IMR-90 (cell line): ENCODE measurements at regions not wholly inside any gene's neighbourhood (a gene's known extent, or its start where the extent isn't known, plus 50 kb on each side); places are given as distances from the start of the nearest gene placed in this dataset.

Experiments
- ATAC-seq: fragments of 200-7000 bp; cut with Tn5 transposase; 2 replicates; pipeline ENCODE4 v1.9.1; 2020; ENCODE audit warnings: low read depth, mild to moderate bottlenecking, moderate library complexity
- BruUV-seq: library from RNA; stranded (reverse); fragments of 400-500 nt; replicated peaks from 2 replicates; lab custom pipeline; 2021; lab: Mats Ljungman, UMichigan
- CTCF ChIA-PET: fragments of 300-600 bp; formaldehyde crosslinking; extraction: SDS; loops from one replicate; lab custom pipeline; 2021; ENCODE audit warnings: antibody characterized with exemption; lab: Yijun Ruan, JAX
- POLR2A ChIA-PET: fragments of 300-600 bp; sonication (Branson Sonifier 250); formaldehyde crosslinking; loops from one replicate; lab custom pipeline; 2022; ENCODE audit warnings: antibody characterized with exemption; ENCODE audit not compliant: unreplicated experiment; lab: Charles Lee
- DNase-seq: peaks from one replicate; pipeline ENCODE4 v3.0.0; 2013
- H2AFZ ChIP-seq: replicated peaks from 2 replicates; pipeline ENCODE3; 2013; ENCODE audit warnings: low read length, mild to moderate bottlenecking; ENCODE audit not compliant: poor library complexity
- H2AK5ac ChIP-seq: 2 replicates; pipeline ENCODE4 v1.6.1; 2013; ENCODE audit warnings: low read depth, low read length, inconsistent platforms
- H2AK9ac ChIP-seq: replicated peaks from 2 replicates; pipeline ENCODE3; 2013; ENCODE audit warnings: mild to moderate bottlenecking, low read depth, low read length, moderate library complexity; ENCODE audit not compliant: poor library complexity
- H2BK120ac ChIP-seq: 2 replicates; pipeline ENCODE4 v1.6.1; 2013; ENCODE audit warnings: low read depth, low read length, inconsistent platforms
- H2BK15ac ChIP-seq: 3 replicates; pipeline ENCODE4 v1.6.1; 2013; ENCODE audit warnings: low read depth, low read length, inconsistent platforms
- H2BK20ac ChIP-seq: 2 replicates; pipeline ENCODE4 v1.6.1; 2013; ENCODE audit warnings: low read depth, mild to moderate bottlenecking, inconsistent platforms, low read length, moderate library complexity
- H2BK5ac ChIP-seq: 2 replicates; pipeline ENCODE4 v1.6.1; 2013; ENCODE audit warnings: mild to moderate bottlenecking, low read depth, low read length, inconsistent platforms; ENCODE audit not compliant: poor library complexity, severe bottlenecking
- H3K14ac ChIP-seq: replicated peaks from 2 replicates; pipeline ENCODE4 v1.6.1; 2013; ENCODE audit warnings: low read depth, low read length, inconsistent platforms
- H3K18ac ChIP-seq: 2 replicates; pipeline ENCODE4 v1.6.1; 2013; ENCODE audit warnings: low read depth, low read length, control low read depth
- H3K23ac ChIP-seq: 2 replicates; pipeline ENCODE4 v1.6.1; 2013; ENCODE audit warnings: low read depth, low read length, inconsistent platforms
- H3K27ac ChIP-seq: 2 replicates; pipeline ENCODE4 v1.5.1; 2013; ENCODE audit warnings: mild to moderate bottlenecking, control low read depth, low read length; ENCODE audit not compliant: insufficient read depth
- H3K27me3 ChIP-seq: 2 replicates; pipeline ENCODE4 v1.6.1; 2013; ENCODE audit warnings: low read length; ENCODE audit not compliant: control insufficient read depth, insufficient read depth
- H3K36me3 ChIP-seq: 2 replicates; pipeline ENCODE4 v1.6.1; 2013; ENCODE audit warnings: low read length, mixed read lengths; ENCODE audit not compliant: control insufficient read depth, insufficient read depth
- H3K4ac ChIP-seq: 2 replicates; pipeline ENCODE4 v1.6.1; 2013; ENCODE audit warnings: low read depth, low read length, inconsistent platforms
- H3K4me1 ChIP-seq: 2 replicates; pipeline ENCODE4 v1.6.1; 2013; ENCODE audit warnings: low read length, mixed read lengths; ENCODE audit not compliant: control insufficient read depth, insufficient read depth
- H3K4me2 ChIP-seq: 2 replicates; pipeline ENCODE4 v1.6.1; 2013; ENCODE audit warnings: low read depth, mild to moderate bottlenecking, control low read depth, low read length, moderate library complexity
- H3K4me3 ChIP-seq: 2 replicates; pipeline ENCODE4 v1.5.1; 2013; ENCODE audit warnings: low read depth, mild to moderate bottlenecking, control low read depth, low read length, moderate library complexity; ENCODE audit not compliant: insufficient read depth
- H3K56ac ChIP-seq: 2 replicates; pipeline ENCODE4 v1.6.1; 2013; ENCODE audit warnings: low read length, inconsistent platforms; ENCODE audit not compliant: insufficient read depth; ENCODE audit errors: extremely low read depth
- H3K79me1 ChIP-seq, 2 experiments: 2 replicates each; pipeline ENCODE4 v1.6.1; 2013; ENCODE audit warnings: low read length in 2 of 2, inconsistent platforms in 1 of 2, low read depth in 1 of 2
- H3K9ac ChIP-seq: 2 replicates; pipeline ENCODE4 v1.6.1; 2013; ENCODE audit warnings: low read depth, low read length, control low read depth
- H3K9me1 ChIP-seq: 2 replicates; pipeline ENCODE4 v1.6.1; 2013; ENCODE audit warnings: low read length, inconsistent platforms; ENCODE audit not compliant: insufficient read depth
- H3K9me3 ChIP-seq: 2 replicates; pipeline ENCODE4 v1.6.1; 2013; ENCODE audit warnings: low read length; ENCODE audit not compliant: control insufficient read depth, insufficient read depth
- H4K20me1 ChIP-seq: 2 replicates; pipeline ENCODE4 v1.6.1; 2013; ENCODE audit warnings: low read length, inconsistent platforms; ENCODE audit not compliant: insufficient read depth
- H4K5ac ChIP-seq: 2 replicates; pipeline ENCODE4 v1.6.1; 2013; ENCODE audit warnings: mild to moderate bottlenecking, low read depth, low read length, control low read depth
- H4K8ac ChIP-seq, 2 experiments: 2 replicates each; pipeline ENCODE4 v1.6.1; 2013; ENCODE audit warnings: low read depth in 2 of 2, low read length in 2 of 2, control low read depth in 1 of 2, inconsistent platforms in 1 of 2
- H4K91ac ChIP-seq: 2 replicates; pipeline ENCODE4 v1.6.1; 2013; ENCODE audit warnings: low read depth, low read length, inconsistent platforms; ENCODE audit not compliant: insufficient read depth
- BHLHE40 ChIP-seq: fragments of 150-350 bp; IDR thresholded peaks from 2 replicates; pipeline ENCODE4 v1.6.1; 2016; ENCODE audit warnings: mild to moderate bottlenecking, low read depth, low read length
- CEBPB ChIP-seq: IDR thresholded peaks from 2 replicates; pipeline ENCODE4 v1.6.1; 2012; ENCODE audit warnings: low read depth, low read length, improper control_type of control experiment
- CHD1 ChIP-seq: IDR thresholded peaks from 2 replicates; pipeline ENCODE4 v1.6.1; 2012; ENCODE audit warnings: low read depth, low read length, improper control_type of control experiment
- MAFK ChIP-seq: IDR thresholded peaks from 2 replicates; pipeline ENCODE4 v1.6.1; 2012; ENCODE audit warnings: low read depth, low read length, improper control_type of control experiment
- MXI1 ChIP-seq: IDR thresholded peaks from 2 replicates; pipeline ENCODE4 v1.6.1; 2012; ENCODE audit warnings: low read depth, mild to moderate bottlenecking, low read length, moderate library complexity, borderline replicate concordance
- RAD21 ChIP-seq: IDR thresholded peaks from 2 replicates; pipeline ENCODE4 v1.6.1; 2012; ENCODE audit warnings: low read length, improper control_type of control experiment
- RFX5 ChIP-seq: IDR thresholded peaks from 2 replicates; pipeline ENCODE4 v1.8.0; 2012; ENCODE audit warnings: low read depth, mild to moderate bottlenecking, low read length, moderate library complexity
- SMC3 ChIP-seq: fragments of 150-350 bp; IDR thresholded peaks from 2 replicates; pipeline ENCODE4 v1.6.1; 2016; ENCODE audit warnings: low read depth, mild to moderate bottlenecking, antibody characterized with exemption, low read length, moderate library complexity
- WGBS, 2 experiments: methylation state at CpG; one replicate each; pipeline versions ENCODE4 v1.1.5 to v1.1.7; 2013; ENCODE audit warnings: missing lambda C conversion rate in 2 of 2; ENCODE audit not compliant: insufficient read length in 1 of 2; ENCODE audit errors: extremely low coverage in 2 of 2; 5-methylcytosine and 5-hydroxymethylcytosine counted together
- dilution Hi-C: fragments of 300-500 bp; cut with HindIII; formaldehyde crosslinking; loops from one replicate; pipeline ENCODE4 v1.14.3; 2018; ENCODE audit warnings: low sequenced_read_pairs; ENCODE audit not compliant: unreplicated experiment
- in situ Hi-C: fragments of 300-500 bp; cut with MboI; formaldehyde crosslinking; loops from 3 replicates; pipeline ENCODE4 v1.14.3; 2019; ENCODE audit warnings: low sequenced_read_pairs, inconsistent platforms, mixed read lengths
- intact Hi-C: fragments of 100-400 bp; cut with micrococcal nuclease; formaldehyde crosslinking; loops from 2 replicates; pipeline ENCODE4 v1.10.0; 2022
- TF ChIP-seq, protein P1 (sequence below): conservative IDR thresholded peaks from 2 replicates; pipeline ENCODE4 v1.5.1; 2012; ENCODE audit warnings: mild to moderate bottlenecking, low read depth, low read length, improper control_type of control experiment
- TF ChIP-seq, protein P2 (sequence below): fragments of 150-350 bp; IDR thresholded peaks from 2 replicates; pipeline ENCODE4 v1.6.1; 2017; ENCODE audit warnings: mild to moderate bottlenecking, antibody characterized with exemption, low read length, low read depth

DNA sequence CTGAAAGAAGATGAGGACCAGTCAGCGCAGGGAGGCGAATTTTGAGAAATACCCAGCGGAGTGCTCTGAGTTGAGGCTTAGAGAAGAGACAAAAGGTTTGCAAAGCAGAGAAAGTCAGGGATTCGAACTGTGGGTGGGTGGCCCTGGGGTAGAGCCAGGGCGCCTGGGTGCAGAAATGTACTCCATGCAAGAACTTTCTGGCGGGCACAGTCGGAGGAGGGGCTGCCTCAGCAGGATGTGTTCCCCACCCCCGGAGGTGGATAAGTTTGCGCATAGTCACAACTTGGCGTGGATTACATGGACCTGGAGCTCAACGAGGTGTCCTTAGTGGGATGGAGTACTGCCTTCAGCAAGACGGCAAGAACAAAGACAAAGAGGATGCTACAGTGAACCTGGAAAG lies 117.3 kb upstream of the ALDH1A3 start:
- Histone ChIP-seq H2BK120ac (no peak overlapping the region; the same call in 1 of the 2 replicates), H3K27me3 (no peaks in the 10 kb centered on the region), H2AK5ac (no peak overlapping the region; the same call in 1 of the 2 replicates), H3K18ac (no peak overlapping the region), H3K27ac (no peak overlapping the region), H3K9me1 (peaks cover 9% of the 10 kb centered on the region; the same call in 1 of the 2 replicates), H3K56ac (no peak overlapping the region), H3K79me1 (no peaks in the 10 kb centered on the region), H2AK9ac (no peak overlapping the region), H3K9ac (no peak overlapping the region), H2AFZ (no peak overlapping the region), H3K4ac (no peak overlapping the region), H3K14ac (no peak overlapping the region), H2BK5ac (no peak overlapping the region), H4K20me1 (no peaks in the 10 kb centered on the region), H4K5ac (no peak overlapping the region), H3K36me3 (no peaks in the 10 kb centered on the region), H2BK15ac (no peak overlapping the region), H4K91ac (no peak overlapping the region), H3K4me1 (peaks cover 15% of the 10 kb centered on the region), H3K23ac (no peak overlapping the region), H4K8ac (no peak overlapping the region), H3K9me3 (no peaks in the 10 kb centered on the region), H2BK20ac (no peak overlapping the region; the same call in 1 of the 2 replicates), H3K4me3 (no peak overlapping the region), H3K4me2 (no peak overlapping the region)
- in situ Hi-C loops (no loop called here), intact Hi-C loops (no loop called here), dilution Hi-C loops (no loop called here)
- BruUV-seq = no TSS peak
- ATAC-seq (no peak), DNase-seq (no peak)
- TF ChIP-seq, protein P1, sequence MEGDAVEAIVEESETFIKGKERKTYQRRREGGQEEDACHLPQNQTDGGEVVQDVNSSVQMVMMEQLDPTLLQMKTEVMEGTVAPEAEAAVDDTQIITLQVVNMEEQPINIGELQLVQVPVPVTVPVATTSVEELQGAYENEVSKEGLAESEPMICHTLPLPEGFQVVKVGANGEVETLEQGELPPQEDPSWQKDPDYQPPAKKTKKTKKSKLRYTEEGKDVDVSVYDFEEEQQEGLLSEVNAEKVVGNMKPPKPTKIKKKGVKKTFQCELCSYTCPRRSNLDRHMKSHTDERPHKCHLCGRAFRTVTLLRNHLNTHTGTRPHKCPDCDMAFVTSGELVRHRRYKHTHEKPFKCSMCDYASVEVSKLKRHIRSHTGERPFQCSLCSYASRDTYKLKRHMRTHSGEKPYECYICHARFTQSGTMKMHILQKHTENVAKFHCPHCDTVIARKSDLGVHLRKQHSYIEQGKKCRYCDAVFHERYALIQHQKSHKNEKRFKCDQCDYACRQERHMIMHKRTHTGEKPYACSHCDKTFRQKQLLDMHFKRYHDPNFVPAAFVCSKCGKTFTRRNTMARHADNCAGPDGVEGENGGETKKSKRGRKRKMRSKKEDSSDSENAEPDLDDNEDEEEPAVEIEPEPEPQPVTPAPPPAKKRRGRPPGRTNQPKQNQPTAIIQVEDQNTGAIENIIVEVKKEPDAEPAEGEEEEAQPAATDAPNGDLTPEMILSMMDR = no peak
- TF ChIP-seq RAD21 (no peak), SMC3 (no peak), MAFK (no peak), MXI1 (no peak), CEBPB (no peak), RFX5 (no peak), BHLHE40 (no peak), CHD1 (no peak)
- TF ChIP-seq, protein P2, sequence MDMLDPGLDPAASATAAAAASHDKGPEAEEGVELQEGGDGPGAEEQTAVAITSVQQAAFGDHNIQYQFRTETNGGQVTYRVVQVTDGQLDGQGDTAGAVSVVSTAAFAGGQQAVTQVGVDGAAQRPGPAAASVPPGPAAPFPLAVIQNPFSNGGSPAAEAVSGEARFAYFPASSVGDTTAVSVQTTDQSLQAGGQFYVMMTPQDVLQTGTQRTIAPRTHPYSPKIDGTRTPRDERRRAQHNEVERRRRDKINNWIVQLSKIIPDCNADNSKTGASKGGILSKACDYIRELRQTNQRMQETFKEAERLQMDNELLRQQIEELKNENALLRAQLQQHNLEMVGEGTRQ = no peak
- POLR2A ChIA-PET = no interaction called here
- CTCF ChIA-PET = interaction anchor here (0.7 to 1.0 kb wide), 2 partner anchors 36 to 111 kb away, joined by 3 to 4 read pairs; no protein-coding TSS in a partner anchor
- 93% methylated on average over 5 of the region's 12 CpGs; no CpG with 5 or more reads in 1 of the 2 experiments for WGBS, 2 experiments
